Activated naive CD8-positive, alpha-beta T cell (primary cell): ENCODE measurements at regions not wholly inside any gene's neighbourhood (a gene's known extent, or its start where the extent isn't known, plus 50 kb on each side); places are given as distances from the start of the nearest gene placed in this dataset.
"Not testable (repeated sequence)": the region's sequence is repeated elsewhere in the genome, so short reads cannot be mapped to it uniquely, and the experiment has no call there.

Source experiments
- H3K27ac Mint-ChIP-seq: one replicate; pipeline ENCODE4 v1.8.0; 2021; ENCODE audit warnings: mixed read lengths
- H3K27me3 Mint-ChIP-seq: one replicate; pipeline ENCODE4 v1.8.0; 2021; ENCODE audit warnings: mixed read lengths
- H3K36me3 Mint-ChIP-seq: one replicate; pipeline ENCODE4 v1.8.0; 2021; ENCODE audit warnings: mixed read lengths
- H3K4me1 Mint-ChIP-seq: one replicate; pipeline ENCODE4 v1.8.0; 2021; ENCODE audit warnings: low read depth, mixed read lengths
- H3K4me3 Mint-ChIP-seq: one replicate; pipeline ENCODE4 v1.8.0; 2021; ENCODE audit warnings: mild to moderate bottlenecking, mixed read lengths
- H3K9me3 Mint-ChIP-seq: one replicate; pipeline ENCODE4 v1.8.0; 2021; ENCODE audit warnings: low read depth, mixed read lengths

DNA sequence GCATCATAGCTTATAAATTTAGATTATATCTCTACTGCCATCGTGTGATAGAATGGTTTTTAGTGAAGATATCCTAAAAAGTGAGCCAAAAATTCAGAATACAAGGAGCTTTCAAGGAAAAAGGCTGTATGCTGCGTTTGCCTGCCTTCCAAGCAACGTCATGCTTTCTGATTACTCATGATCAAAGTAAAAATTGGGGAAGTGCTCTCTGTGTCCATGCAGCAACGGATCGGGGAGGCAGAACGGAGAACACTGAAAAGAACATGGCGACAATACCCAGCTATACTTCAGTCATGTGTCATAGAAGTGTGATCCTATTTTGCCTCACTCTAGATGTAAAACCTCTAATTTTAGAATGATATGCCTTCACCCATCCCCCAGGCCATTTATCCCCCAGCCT is 185.7 kb downstream of the SUCLG1 start:
- peaks cover 23% of the 10 kb centered on the region for H3K4me1 Mint-ChIP-seq
- peaks cover 7% of the 10 kb centered on the region for H3K27me3 Mint-ChIP-seq
- no peak overlapping the region for H3K27ac Mint-ChIP-seq
- no peaks in the 10 kb centered on the region for H3K9me3 Mint-ChIP-seq
- H3K4me3 Mint-ChIP-seq: no peak overlapping the region
- no peaks in the 10 kb centered on the region for H3K36me3 Mint-ChIP-seq

DNA sequence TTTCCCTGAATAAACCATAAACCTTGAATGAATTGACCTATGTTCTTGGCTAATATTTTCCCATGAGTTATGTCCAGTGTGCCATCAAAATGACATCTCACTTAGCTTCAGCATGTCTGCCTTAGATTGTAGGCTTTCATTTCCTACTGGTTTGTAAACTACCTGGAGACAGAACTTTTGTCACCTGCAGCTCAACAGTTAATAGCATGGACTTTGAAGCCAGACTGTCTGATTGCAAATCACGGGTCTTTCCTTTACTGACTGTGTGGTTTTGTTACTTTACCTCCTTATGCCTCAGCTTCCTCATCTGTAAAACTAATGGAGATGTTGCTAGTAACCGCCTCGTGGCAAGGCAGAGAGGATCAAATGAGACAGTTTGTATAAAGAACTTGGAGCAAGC is 187.1 kb downstream of the SUCLG1 start:
- H3K27ac Mint-ChIP-seq: no peak overlapping the region

DNA sequence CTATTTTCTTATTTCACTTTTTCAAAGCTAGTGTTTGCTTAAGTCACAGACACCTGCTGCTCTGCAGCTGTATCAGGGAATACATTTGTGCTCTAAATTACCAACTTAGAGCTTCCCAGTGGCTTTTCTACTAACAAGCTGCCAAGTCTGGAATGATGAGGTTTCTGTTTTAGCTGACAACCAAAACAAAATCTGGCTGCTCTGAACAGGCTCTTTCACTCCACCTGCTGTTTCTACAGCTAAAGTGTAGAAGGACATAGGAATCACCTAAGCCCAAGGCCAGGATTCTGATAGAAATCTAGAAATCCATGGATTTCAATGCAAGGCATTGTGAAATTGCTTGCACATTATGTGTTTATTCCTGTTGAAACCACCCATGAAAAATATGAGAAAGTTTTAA is 201.2 kb downstream of the SUCLG1 start:
- peaks cover 27% of the 10 kb centered on the region for H3K27me3 Mint-ChIP-seq
- H3K9me3 Mint-ChIP-seq: no peaks in the 10 kb centered on the region
- no peaks in the 10 kb centered on the region for H3K4me1 Mint-ChIP-seq
- no peak overlapping the region for H3K4me3 Mint-ChIP-seq
- peaks cover 3% of the 10 kb centered on the region for H3K36me3 Mint-ChIP-seq
- H3K27ac Mint-ChIP-seq: no peak overlapping the region

More for the DNA sequence above, 187.1 kb downstream of the SUCLG1 start:
- Mint-ChIP-seq H3K4me1 (peaks cover 10% of the 10 kb centered on the region), H3K27me3 (peaks cover 12% of the 10 kb centered on the region), H3K36me3 (no peaks in the 10 kb centered on the region), H3K4me3 (no peak overlapping the region), H3K9me3 (no peaks in the 10 kb centered on the region)

DNA sequence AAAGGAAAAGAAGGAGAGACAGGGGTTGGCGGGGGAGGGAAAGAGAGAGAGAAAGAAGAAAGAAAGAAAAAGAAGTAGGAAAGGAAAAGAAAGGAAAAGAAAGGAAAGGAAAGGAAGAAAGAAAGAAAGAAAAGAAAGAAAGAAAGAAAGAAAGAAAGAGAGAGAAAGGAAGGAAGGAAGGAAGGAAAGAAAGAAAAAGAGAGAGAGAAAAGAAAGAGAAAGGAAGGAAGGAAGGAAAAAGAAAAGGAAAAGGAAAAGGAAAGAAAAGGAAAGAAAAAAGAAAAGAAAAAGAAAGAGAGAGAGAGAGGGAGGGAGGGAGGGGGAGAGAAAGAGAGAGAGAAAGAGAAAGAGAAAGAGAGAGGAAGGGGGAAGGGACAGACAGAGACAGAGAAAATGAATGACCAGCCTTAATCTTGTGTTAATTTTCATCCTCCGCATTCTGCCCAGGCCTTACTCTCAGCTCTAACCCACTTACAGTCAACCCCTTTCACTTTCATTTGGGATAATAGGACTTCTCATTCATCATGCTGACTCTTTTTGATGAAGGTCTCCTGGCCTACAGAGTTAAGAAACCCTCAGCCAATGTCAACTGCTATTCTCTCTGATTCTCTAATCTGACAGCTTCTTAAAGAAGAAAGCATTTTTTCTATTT is 207.3 kb downstream of the SUCLG1 start:
- H3K27me3 Mint-ChIP-seq: peaks cover 2% of the 10 kb centered on the region
- no peaks in the 10 kb centered on the region for H3K9me3 Mint-ChIP-seq
- no peaks in the 10 kb centered on the region for H3K4me1 Mint-ChIP-seq
- no peak overlapping the region for H3K27ac Mint-ChIP-seq
- H3K4me3 Mint-ChIP-seq: no peak overlapping the region
- no peaks in the 10 kb centered on the region for H3K36me3 Mint-ChIP-seq

DNA sequence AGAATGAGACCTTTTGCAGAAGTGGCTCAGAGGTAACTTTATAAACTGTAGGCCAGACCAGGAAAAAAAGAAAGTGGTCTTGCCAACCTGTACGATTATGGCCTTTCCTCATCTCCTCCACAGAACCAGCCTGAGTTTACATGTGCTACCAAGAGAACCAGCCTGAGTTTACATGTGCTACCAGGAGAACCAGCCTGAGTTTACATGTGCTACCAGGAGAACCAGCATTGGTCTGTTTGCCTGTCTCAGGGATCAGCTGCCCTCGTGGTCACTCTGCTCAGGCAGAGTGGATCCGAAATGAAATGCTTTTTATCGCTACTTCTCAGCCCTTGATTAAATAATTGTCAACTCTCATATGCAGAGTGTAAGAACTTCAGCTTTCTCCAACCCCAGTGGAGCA is 209.9 kb downstream of the SUCLG1 start:
- no peak overlapping the region for H3K4me3 Mint-ChIP-seq
- H3K27me3 Mint-ChIP-seq: no peaks in the 10 kb centered on the region
- no peaks in the 10 kb centered on the region for H3K9me3 Mint-ChIP-seq
- no peak overlapping the region for H3K27ac Mint-ChIP-seq
- no peaks in the 10 kb centered on the region for H3K36me3 Mint-ChIP-seq
- no peaks in the 10 kb centered on the region for H3K4me1 Mint-ChIP-seq

DNA sequence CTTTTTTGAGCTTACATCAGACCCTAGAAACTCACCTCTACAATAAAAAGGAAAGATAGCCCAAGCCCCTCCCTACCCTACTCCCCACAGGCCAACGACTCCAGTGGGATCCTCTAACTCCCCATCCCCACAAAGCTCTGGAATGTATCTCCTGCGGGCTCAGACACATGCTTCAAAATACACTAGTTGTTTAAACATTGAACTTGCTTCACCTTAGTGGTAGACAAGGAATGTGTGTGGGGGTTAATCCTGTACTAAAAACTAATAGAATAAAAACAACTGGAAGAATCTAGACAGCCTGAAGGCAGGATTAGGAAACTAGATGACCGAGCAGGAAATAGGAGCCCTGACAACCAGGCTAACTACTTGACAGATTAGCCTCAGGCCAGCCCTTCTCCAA is 211.5 kb downstream of the SUCLG1 start:
- H3K4me3 Mint-ChIP-seq: no peak overlapping the region

DNA sequence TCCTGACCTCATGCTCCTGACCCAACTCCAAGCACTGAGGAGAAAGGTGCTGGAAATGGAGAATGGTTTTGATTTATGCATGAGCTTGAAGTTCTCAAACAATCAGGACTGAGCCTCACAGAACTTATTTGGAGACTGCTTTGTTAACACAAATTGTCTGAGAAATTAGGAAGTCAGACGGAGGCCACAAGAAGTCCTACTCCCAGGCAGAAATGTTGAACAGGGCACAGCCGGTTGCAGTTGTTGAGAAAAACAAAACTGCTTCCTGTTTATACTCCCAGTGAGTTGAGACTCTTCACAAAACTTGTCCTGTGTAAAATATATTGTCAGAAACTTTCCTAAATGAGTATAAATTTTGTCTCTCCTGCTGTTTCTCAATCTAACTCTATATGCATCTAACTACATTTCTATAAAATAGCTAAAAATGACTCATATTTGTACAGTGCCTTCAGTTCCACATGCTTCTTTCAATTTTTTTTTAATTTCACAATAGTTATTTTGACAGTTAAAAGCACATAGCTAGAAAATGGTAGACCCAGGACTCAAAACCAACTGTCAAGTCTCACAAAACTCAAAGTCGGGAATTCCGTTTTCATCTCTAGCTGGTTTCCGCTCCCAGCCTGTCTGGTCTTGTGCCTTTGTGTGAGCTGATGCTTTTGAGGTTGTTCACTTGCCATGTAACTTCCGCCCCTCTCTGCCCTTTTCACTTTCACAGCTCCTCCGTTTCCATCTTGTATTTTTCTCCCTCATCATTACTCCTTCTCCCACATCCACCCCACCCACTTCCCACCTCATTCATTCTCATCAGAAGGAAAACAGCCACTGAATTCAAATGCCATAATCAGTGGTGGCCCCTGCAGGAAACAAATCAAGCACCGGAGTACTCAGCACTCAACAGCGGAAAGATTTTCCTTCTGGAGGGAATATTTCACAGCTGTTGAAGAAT is 215.0 kb downstream of the SUCLG1 start:
- Mint-ChIP-seq H3K27me3 (peaks cover 1% of the 10 kb centered on the region), H3K27ac (no peak overlapping the region), H3K4me1 (no peaks in the 10 kb centered on the region), H3K9me3 (no peaks in the 10 kb centered on the region), H3K36me3 (no peaks in the 10 kb centered on the region), H3K4me3 (no peak overlapping the region)

More for the DNA sequence above, 211.5 kb downstream of the SUCLG1 start:
- Mint-ChIP-seq H3K36me3 (no peaks in the 10 kb centered on the region), H3K4me1 (no peaks in the 10 kb centered on the region), H3K27me3 (no peaks in the 10 kb centered on the region), H3K27ac (no peak overlapping the region), H3K9me3 (no peaks in the 10 kb centered on the region)

DNA sequence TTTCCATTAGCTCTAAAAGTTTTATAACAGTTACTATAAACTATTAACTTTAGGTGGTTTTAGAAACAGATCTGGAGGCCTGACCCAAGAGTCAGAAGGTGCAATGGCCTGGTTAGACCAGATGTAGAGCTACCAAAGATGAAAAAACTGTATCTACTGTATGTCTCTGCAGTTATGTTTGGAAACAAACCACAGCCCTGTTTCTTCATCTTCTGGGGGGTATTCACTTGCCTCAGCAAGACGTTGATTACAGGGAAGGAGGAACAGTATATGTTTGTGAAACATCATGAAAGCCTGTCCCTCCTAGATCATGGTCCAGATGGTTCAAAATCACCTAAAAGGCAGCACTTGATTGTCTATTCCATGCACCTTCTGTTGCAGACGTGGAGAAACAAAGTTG is 220.2 kb downstream of the SUCLG1 start:
- peaks cover 8% of the 10 kb centered on the region for H3K27me3 Mint-ChIP-seq
- no peaks in the 10 kb centered on the region for H3K9me3 Mint-ChIP-seq
- no peaks in the 10 kb centered on the region for H3K4me1 Mint-ChIP-seq
- no peak overlapping the region for H3K27ac Mint-ChIP-seq
- H3K4me3 Mint-ChIP-seq: no peak overlapping the region
- no peaks in the 10 kb centered on the region for H3K36me3 Mint-ChIP-seq

DNA sequence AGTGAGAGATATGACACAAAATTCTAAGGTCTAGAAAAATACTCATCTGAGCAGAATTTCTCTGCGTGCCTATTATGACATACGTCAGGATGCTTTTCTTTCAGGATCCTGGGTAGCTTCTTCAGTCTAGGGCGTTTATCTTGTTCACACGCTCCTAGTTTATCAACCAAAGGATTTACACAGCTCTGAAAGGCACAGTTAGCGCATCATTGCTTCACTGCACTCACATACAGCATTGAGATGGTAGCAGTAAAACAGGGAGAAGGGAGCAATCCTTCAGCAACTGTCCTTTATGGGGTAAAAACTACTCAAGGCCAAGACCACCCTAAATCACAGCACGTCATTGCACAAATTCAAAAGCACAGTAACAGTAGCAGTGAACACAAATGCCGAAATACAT is 222.8 kb downstream of the SUCLG1 start:
- H3K27me3 Mint-ChIP-seq: peaks cover 8% of the 10 kb centered on the region
- H3K9me3 Mint-ChIP-seq: no peaks in the 10 kb centered on the region
- H3K27ac Mint-ChIP-seq: no peak overlapping the region
- no peak overlapping the region for H3K4me3 Mint-ChIP-seq
- H3K4me1 Mint-ChIP-seq: no peaks in the 10 kb centered on the region
- H3K36me3 Mint-ChIP-seq: no peaks in the 10 kb centered on the region

DNA sequence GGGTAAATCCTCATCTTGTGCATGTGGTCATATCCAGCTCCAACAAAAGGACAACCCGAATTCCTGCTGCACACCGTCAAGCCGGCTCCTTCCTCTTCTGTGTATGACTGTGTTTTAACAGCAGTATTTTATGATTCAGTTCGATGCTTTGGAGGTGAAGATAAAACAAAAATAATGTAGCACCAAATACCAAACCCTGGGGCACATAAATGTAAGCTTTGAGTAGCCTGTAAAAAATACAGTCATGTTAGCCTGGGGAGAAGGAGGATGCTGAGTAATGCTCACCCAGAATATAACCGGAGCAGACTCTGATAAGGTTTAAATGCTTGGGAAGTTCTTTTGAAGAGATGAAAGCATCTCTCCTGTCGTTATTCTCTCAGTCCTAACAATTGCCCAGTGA is 225.0 kb downstream of the SUCLG1 start:
- Mint-ChIP-seq H3K27me3 (peaks cover 6% of the 10 kb centered on the region), H3K4me3 (no peak overlapping the region), H3K36me3 (no peaks in the 10 kb centered on the region), H3K9me3 (no peaks in the 10 kb centered on the region), H3K27ac (no peak overlapping the region), H3K4me1 (no peaks in the 10 kb centered on the region)

DNA sequence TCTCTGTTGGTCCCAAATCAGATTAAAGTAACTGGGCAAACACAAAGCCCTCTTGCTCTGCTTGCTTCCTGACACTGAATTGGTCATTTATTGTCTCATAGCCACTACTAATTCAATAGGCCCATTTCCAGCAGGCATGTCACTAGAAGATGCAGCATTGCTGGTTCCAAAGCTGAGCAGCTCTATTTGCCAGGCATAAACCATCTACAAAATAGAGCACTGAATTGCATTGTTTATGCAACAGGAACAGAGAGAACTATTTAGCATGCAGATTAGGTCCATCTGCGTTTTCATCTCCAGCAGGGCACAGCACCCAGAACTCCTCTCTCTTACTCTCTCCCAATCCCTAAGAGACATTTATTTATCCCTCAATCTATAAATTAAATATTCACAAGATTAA is 227.6 kb downstream of the SUCLG1 start:
- H3K27me3 Mint-ChIP-seq: peaks cover 3% of the 10 kb centered on the region
- no peaks in the 10 kb centered on the region for H3K9me3 Mint-ChIP-seq
- no peaks in the 10 kb centered on the region for H3K36me3 Mint-ChIP-seq
- no peaks in the 10 kb centered on the region for H3K4me1 Mint-ChIP-seq
- no peak overlapping the region for H3K27ac Mint-ChIP-seq
- H3K4me3 Mint-ChIP-seq: no peak overlapping the region

DNA sequence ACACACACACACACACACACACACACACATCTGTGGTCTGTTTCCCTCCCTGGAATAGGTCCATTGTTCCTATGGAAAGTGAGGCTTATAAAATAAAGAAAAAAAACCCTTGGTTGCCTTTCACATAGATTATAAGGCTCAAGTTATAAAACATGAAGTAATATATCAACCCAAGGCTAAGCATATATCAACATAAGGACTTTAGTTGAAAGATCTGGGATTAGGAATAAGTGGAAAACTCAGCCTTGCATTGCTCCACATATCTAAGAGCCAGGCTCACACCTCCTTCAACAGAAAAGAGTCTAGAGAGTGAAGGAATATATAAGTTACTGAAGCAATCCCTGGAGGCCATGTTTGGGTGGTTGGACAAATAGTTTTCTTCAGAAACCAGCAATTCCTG is 235.0 kb downstream of the SUCLG1 start:
- Mint-ChIP-seq H3K36me3 (no peaks in the 10 kb centered on the region), H3K27ac (no peak overlapping the region), H3K4me1 (no peaks in the 10 kb centered on the region), H3K9me3 (peaks cover 5% of the 10 kb centered on the region), H3K27me3 (peaks cover 13% of the 10 kb centered on the region), H3K4me3 (no peak overlapping the region)

DNA sequence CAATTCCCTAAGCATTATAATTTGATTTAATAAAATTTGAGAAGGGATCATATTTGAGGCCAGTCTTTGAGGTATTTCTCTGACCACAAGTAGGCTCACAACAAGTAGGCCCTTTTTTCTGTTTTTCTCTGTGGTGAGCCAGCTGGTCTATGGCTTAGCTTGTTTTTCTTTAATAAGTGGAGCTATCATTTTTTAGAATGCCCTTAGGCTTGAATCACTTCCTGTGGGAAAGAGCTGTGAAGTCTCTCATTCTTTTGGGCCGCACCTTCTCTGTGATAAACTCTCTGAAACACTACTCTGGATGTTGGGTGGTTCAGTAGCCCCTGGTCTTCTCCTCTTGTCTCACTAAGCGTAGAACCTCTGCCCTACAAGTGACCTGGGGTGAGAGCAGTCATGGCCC is 235.9 kb downstream of the SUCLG1 start:
- no peak overlapping the region for H3K4me3 Mint-ChIP-seq
- H3K27ac Mint-ChIP-seq: no peak overlapping the region
- H3K4me1 Mint-ChIP-seq: no peaks in the 10 kb centered on the region
- H3K27me3 Mint-ChIP-seq: peaks cover 13% of the 10 kb centered on the region
- peaks cover 5% of the 10 kb centered on the region for H3K9me3 Mint-ChIP-seq
- H3K36me3 Mint-ChIP-seq: no peaks in the 10 kb centered on the region

DNA sequence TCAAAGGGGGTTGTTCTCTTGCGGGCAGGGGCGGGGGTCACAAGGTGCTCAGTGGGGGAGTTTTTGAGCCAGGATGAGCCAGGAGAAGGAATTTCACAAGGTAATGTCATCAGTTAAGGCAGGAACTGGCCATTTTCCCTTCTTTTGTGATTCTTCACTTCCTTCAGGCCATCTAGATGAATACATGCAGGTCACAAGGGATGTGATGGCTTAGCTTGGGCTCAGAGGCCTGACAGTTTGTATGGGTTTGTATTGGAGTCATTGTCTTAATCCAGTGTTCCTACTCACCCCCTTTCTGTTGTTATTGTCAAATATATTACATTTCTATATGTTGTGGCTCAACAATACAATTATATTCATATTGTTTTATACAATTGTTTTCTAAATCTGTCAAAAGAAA is 238.0 kb downstream of the SUCLG1 start:
- not testable (repeated sequence) for H3K36me3 Mint-ChIP-seq, H3K4me3 Mint-ChIP-seq, H3K27ac Mint-ChIP-seq, H3K4me1 Mint-ChIP-seq, H3K9me3 Mint-ChIP-seq
- peaks cover 10% of the 10 kb centered on the region for H3K27me3 Mint-ChIP-seq

DNA sequence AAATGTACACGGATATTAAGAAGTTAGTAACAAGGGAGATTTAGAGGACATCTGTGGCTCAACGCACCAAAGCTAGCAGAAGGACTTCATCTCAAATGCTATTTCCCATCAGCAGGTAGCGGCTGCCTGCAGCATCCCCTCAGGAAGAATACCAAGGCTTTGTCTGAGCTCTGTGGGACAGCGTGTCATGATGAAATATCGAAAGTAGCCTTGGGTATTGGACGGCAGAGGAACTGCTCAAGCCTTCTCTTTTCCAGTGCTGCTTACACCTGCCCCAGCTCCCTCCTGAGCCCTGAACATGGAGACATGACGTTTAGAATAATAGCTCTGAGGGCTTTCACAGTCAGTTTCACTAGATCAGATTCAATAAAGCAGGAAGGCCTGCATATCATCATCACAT is 241.6 kb downstream of the SUCLG1 start:
- H3K27me3 Mint-ChIP-seq: peaks cover 3% of the 10 kb centered on the region
- H3K27ac Mint-ChIP-seq: no peak overlapping the region
- H3K4me3 Mint-ChIP-seq: no peak overlapping the region
- H3K9me3 Mint-ChIP-seq: no peaks in the 10 kb centered on the region
- H3K36me3 Mint-ChIP-seq: no peaks in the 10 kb centered on the region
- H3K4me1 Mint-ChIP-seq: no peaks in the 10 kb centered on the region
